ENCODE measurements at regions not wholly inside any gene's neighbourhood (a gene's known extent, or its start where the extent isn't known, plus 50 kb on each side); places are given as distances from the start of the nearest gene placed in this dataset.

- DNase-seq = no peak
Measured at GRCh38 chr3:144390786-144391185, 419.2 kb downstream of the DIPK2A start.

- DNase-seq = no peak
Measured at GRCh38 chr3:144391236-144391635, 419.6 kb downstream of the DIPK2A start.

GRCh38 chr3:144394032-144394431 lies 422.4 kb downstream of the DIPK2A start:
- no peak for DNase-seq

GRCh38 chr3:144402430-144402829 lies 430.8 kb downstream of the DIPK2A start:
- DNase-seq = no peak

GRCh38 chr3:144403040-144403457 lies 431.4 kb downstream of the DIPK2A start:
- no peak for DNase-seq

GRCh38 chr3:144407335-144407734 lies 435.7 kb downstream of the DIPK2A start:
- DNase-seq = no peak

- no peak for DNase-seq
Measured at GRCh38 chr3:144409319-144409718, 437.7 kb downstream of the DIPK2A start.

GRCh38 chr3:144413068-144413467 lies 441.4 kb downstream of the DIPK2A start:
- no peak for DNase-seq

- no peak for DNase-seq
Measured at GRCh38 chr3:144415492-144415891, 443.9 kb downstream of the DIPK2A start.

GRCh38 chr3:144424606-144425005 lies 453.0 kb downstream of the DIPK2A start:
- DNase-seq = no peak

- no peak for DNase-seq
Measured at GRCh38 chr3:144426366-144426765, 454.7 kb downstream of the DIPK2A start.

- DNase-seq = no peak
Measured at GRCh38 chr3:144426967-144427366, 455.3 kb downstream of the DIPK2A start.

GRCh38 chr3:144429719-144430121 lies 458.1 kb downstream of the DIPK2A start:
- no peak for DNase-seq

- DNase-seq = no peak
Measured at GRCh38 chr3:144431134-144431533, 459.5 kb downstream of the DIPK2A start.

GRCh38 chr3:144433006-144433405 lies 461.4 kb downstream of the DIPK2A start:
- no peak for DNase-seq

- DNase-seq = no peak
Measured at GRCh38 chr3:144437989-144438388, 466.4 kb downstream of the DIPK2A start.

- no peak for DNase-seq
Measured at GRCh38 chr3:144444061-144444460, 472.4 kb downstream of the DIPK2A start.

GRCh38 chr3:144444546-144444945 lies 472.9 kb downstream of the DIPK2A start:
- no peak for DNase-seq

GRCh38 chr3:144455841-144456440 lies 484.3 kb downstream of the DIPK2A start:
- no peak for DNase-seq

GRCh38 chr3:144457758-144458157 lies 486.1 kb downstream of the DIPK2A start:
- no peak for DNase-seq

GRCh38 chr3:144458283-144458682 lies 486.7 kb downstream of the DIPK2A start:
- DNase-seq = no peak

GRCh38 chr3:144462337-144462736 lies 490.7 kb downstream of the DIPK2A start:
- no peak for DNase-seq

- DNase-seq = no peak
Measured at GRCh38 chr3:144463911-144464310, 492.3 kb downstream of the DIPK2A start.

- DNase-seq = no peak
Measured at GRCh38 chr3:144466114-144466513, 494.5 kb downstream of the DIPK2A start.

GRCh38 chr3:144466540-144466939 lies 494.9 kb downstream of the DIPK2A start:
- DNase-seq = no peak

- DNase-seq = no peak
Measured at GRCh38 chr3:144470666-144471065, 499.0 kb downstream of the DIPK2A start.

All from NCI-H1930 (cell line).